ENCODE measurements at regions not wholly inside any gene's neighbourhood (a gene's known extent, or its start where the extent isn't known, plus 50 kb on each side); places are given as distances from the start of the nearest gene placed in this dataset.

- DNase-seq = no peak
These were observed 2118.9 kb downstream of the MAT2B start for GRCh38 chr5:165624166-165624946.

GRCh38 chr5:165626161-165626560 lies 2120.7 kb downstream of the MAT2B start:
- DNase-seq = no peak

- no peak for DNase-seq
These were observed 2122.2 kb downstream of the MAT2B start for GRCh38 chr5:165627548-165628170.

- DNase-seq = peak; percentile 14
These were observed 2124.9 kb downstream of the MAT2B start for GRCh38 chr5:165630261-165630778.

GRCh38 chr5:165631235-165631634 lies 2125.8 kb downstream of the MAT2B start:
- no peak for DNase-seq

GRCh38 chr5:165642366-165642765 lies 2136.9 kb downstream of the MAT2B start:
- DNase-seq = no peak

- no peak for DNase-seq
These were observed 2160.4 kb downstream of the MAT2B start for GRCh38 chr5:165665735-165666400.

- DNase-seq = no peak
These were observed 2168.1 kb downstream of the MAT2B start for GRCh38 chr5:165673499-165673898.

GRCh38 chr5:165695796-165696195 lies 2190.4 kb downstream of the MAT2B start:
- no peak for DNase-seq

- no peak for DNase-seq
These were observed 2200.5 kb downstream of the MAT2B start for GRCh38 chr5:165705960-165706359.

- DNase-seq = no peak
These were observed 2206.6 kb downstream of the MAT2B start for GRCh38 chr5:165712011-165712410.

- no peak for DNase-seq
These were observed 2209.2 kb downstream of the MAT2B start for GRCh38 chr5:165714598-165714997.

GRCh38 chr5:165720901-165721300 lies 2215.5 kb downstream of the MAT2B start:
- DNase-seq = no peak

- no peak for DNase-seq
These were observed 2217.0 kb downstream of the MAT2B start for GRCh38 chr5:165722401-165722800.

- DNase-seq = no peak
These were observed 2218.5 kb downstream of the MAT2B start for GRCh38 chr5:165723931-165724330.

- DNase-seq = no peak
These were observed 2223.0 kb downstream of the MAT2B start for GRCh38 chr5:165728425-165728824.

- no peak for DNase-seq
These were observed 2230.0 kb downstream of the MAT2B start for GRCh38 chr5:165735388-165735787.

GRCh38 chr5:165739079-165739741 lies 2233.8 kb downstream of the MAT2B start:
- no peak for DNase-seq

- no peak for DNase-seq
These were observed 2252.4 kb downstream of the MAT2B start for GRCh38 chr5:165757791-165758190.

- DNase-seq = no peak
These were observed 2269.7 kb downstream of the MAT2B start for GRCh38 chr5:165775111-165775510.

GRCh38 chr5:165779505-165779904 lies 2274.1 kb downstream of the MAT2B start:
- no peak for DNase-seq

- no peak for DNase-seq
These were observed 2275.5 kb downstream of the MAT2B start for GRCh38 chr5:165780901-165781300.

- DNase-seq = no peak
These were observed 2276.3 kb downstream of the MAT2B start for GRCh38 chr5:165781738-165782137.

Data from activated CD4-positive, alpha-beta T cell treated with anti-CD3 and anti-CD28 coated beads for 48 hours (primary cell).